HL-60 (cell line): ENCODE measurements at regions not wholly inside any gene's neighbourhood (a gene's known extent, or its start where the extent isn't known, plus 50 kb on each side); places are given as distances from the start of the nearest gene placed in this dataset.

Source experiments
- DNase-seq, 2 experiments: peaks; one replicate each; pipeline ENCODE4 v3.0.0-alpha.2; 2010 to 2020; ENCODE audit warnings: low read depth in 1 of 2, low spot score in 1 of 2
- H3K27ac ChIP-seq: fragments of 250-450 bp; sonication (Bioruptor Pico); replicated peaks from 2 replicates; pipeline ENCODE4 v1.5.1; 2020; ENCODE audit warnings: mild to moderate bottlenecking, moderate library complexity
- H3K27me3 ChIP-seq: fragments of 250-450 bp; sonication (Bioruptor Pico); 2 replicates; pipeline ENCODE4 v1.5.1; 2021; ENCODE audit warnings: mild to moderate bottlenecking, moderate library complexity; ENCODE audit not compliant: insufficient read depth, poor library complexity, severe bottlenecking
- H3K4me3 ChIP-seq: replicated peaks from 2 replicates; pipeline ENCODE4 v1.5.1; 2011; ENCODE audit warnings: mild to moderate bottlenecking, control low read depth, low read length; ENCODE audit not compliant: insufficient read depth
- GABPA ChIP-seq: IDR thresholded peaks from 2 replicates; pipeline ENCODE4 v1.6.1; 2012; ENCODE audit warnings: low read depth
- POLR2AphosphoS5 ChIP-seq: IDR thresholded peaks from 2 replicates; pipeline ENCODE4 v1.6.1; 2012; ENCODE audit warnings: low read depth
- SPI1 ChIP-seq: IDR thresholded peaks from 2 replicates; pipeline ENCODE4 v1.6.1; 2012; ENCODE audit warnings: low read depth, mild to moderate bottlenecking, borderline replicate concordance
- TF ChIP-seq, protein P1 (sequence below): IDR thresholded peaks from 2 replicates; pipeline ENCODE4 v1.6.1; 2012; ENCODE audit warnings: low read depth; ENCODE audit not compliant: insufficient replicate concordance
- TF ChIP-seq, protein P2 (sequence below): IDR thresholded peaks from one replicate; pipeline ENCODE4 v1.5.1; 2011; ENCODE audit warnings: low read length, control low read depth, inconsistent platforms; ENCODE audit not compliant: insufficient read depth

DNA sequence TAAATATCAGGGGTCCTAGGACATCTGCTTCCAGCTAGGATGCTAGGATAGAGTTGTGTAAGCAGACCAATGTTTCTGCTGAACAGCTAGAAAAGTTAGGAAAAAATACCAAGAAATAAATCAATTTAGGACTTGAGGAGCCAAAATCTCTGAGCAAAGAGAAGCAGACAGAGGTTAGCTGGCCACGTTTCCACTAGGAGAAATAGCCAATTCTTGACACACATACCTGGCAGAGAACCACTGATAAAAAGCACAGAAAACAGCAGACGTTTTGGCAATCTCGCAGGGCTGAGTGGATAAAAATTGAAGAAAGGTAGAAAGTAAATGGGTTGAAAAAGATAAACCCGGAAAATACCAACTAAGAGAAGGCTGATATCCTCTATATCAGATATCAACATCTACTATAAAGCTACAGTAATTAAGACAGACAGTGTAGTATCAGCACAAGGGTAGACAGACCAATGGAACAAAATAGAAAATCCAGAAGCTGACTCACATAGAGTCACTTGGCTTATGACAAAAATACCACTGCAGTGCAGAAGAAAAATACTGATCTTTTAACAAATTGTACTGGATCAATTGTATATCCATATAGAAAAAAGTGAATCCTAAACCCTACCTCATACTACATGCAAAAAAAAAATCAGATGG, 306.1 kb upstream of the KLHL29 start:
- Histone ChIP-seq H3K27ac (no peak overlapping the region), H3K4me3 (no peak overlapping the region), H3K27me3 (no peaks in the 10 kb centered on the region)
- TF ChIP-seq, protein P1, sequence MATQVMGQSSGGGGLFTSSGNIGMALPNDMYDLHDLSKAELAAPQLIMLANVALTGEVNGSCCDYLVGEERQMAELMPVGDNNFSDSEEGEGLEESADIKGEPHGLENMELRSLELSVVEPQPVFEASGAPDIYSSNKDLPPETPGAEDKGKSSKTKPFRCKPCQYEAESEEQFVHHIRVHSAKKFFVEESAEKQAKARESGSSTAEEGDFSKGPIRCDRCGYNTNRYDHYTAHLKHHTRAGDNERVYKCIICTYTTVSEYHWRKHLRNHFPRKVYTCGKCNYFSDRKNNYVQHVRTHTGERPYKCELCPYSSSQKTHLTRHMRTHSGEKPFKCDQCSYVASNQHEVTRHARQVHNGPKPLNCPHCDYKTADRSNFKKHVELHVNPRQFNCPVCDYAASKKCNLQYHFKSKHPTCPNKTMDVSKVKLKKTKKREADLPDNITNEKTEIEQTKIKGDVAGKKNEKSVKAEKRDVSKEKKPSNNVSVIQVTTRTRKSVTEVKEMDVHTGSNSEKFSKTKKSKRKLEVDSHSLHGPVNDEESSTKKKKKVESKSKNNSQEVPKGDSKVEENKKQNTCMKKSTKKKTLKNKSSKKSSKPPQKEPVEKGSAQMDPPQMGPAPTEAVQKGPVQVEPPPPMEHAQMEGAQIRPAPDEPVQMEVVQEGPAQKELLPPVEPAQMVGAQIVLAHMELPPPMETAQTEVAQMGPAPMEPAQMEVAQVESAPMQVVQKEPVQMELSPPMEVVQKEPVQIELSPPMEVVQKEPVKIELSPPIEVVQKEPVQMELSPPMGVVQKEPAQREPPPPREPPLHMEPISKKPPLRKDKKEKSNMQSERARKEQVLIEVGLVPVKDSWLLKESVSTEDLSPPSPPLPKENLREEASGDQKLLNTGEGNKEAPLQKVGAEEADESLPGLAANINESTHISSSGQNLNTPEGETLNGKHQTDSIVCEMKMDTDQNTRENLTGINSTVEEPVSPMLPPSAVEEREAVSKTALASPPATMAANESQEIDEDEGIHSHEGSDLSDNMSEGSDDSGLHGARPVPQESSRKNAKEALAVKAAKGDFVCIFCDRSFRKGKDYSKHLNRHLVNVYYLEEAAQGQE: no peak
- TF ChIP-seq POLR2AphosphoS5: no peak
- TF ChIP-seq, protein P2, sequence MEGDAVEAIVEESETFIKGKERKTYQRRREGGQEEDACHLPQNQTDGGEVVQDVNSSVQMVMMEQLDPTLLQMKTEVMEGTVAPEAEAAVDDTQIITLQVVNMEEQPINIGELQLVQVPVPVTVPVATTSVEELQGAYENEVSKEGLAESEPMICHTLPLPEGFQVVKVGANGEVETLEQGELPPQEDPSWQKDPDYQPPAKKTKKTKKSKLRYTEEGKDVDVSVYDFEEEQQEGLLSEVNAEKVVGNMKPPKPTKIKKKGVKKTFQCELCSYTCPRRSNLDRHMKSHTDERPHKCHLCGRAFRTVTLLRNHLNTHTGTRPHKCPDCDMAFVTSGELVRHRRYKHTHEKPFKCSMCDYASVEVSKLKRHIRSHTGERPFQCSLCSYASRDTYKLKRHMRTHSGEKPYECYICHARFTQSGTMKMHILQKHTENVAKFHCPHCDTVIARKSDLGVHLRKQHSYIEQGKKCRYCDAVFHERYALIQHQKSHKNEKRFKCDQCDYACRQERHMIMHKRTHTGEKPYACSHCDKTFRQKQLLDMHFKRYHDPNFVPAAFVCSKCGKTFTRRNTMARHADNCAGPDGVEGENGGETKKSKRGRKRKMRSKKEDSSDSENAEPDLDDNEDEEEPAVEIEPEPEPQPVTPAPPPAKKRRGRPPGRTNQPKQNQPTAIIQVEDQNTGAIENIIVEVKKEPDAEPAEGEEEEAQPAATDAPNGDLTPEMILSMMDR: no peak
- no peak for TF ChIP-seq GABPA
- TF ChIP-seq SPI1: no peak
- no peak for DNase-seq

DNA sequence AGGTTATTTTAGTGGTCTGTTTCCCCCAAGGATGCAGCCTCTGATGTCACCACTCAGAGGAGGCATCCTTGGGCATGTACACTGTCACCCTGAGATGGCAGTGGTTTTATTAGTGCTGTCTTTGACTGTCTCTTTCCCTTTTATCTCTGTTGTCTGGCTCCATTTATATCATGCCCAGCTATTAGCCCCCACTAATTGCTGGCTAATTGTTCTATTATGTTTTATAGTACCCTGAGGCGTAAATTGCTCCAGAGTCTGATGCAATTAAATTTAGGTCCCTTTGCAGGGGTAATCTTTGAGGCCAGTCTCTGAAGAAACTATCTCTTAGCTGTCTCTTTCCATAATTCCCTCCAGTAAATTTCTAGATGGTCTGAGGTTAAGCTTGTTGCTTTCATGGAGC, 301.0 kb upstream of the KLHL29 start:
- TF ChIP-seq, protein P2: no peak
- TF ChIP-seq SPI1 (no peak), GABPA (no peak), POLR2AphosphoS5 (no peak)
- TF ChIP-seq, protein P1: no peak
- Histone ChIP-seq H3K27ac (no peak overlapping the region), H3K27me3 (no peaks in the 10 kb centered on the region), H3K4me3 (no peak overlapping the region)
- no peak for DNase-seq

DNA sequence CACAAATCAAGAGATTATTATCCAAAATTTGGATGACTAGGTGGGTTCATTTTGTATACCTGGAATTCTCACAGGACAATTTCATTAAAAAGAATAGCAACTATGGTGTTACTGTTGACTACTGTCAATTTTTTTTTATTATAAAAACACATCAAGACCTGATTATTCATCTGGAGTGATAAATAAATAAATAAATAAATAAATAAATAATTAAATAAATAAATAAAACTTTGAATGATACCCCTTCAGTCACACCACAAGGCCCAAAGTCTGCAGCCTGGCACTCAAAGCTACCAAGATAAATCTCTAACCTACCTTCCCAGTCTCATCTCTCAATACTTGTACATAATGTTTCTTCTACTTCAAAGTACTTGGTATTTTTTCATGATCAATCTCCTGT, 294.0 kb upstream of the KLHL29 start:
- DNase-seq: no peak
- no peaks in the 10 kb centered on the region for H3K27me3 ChIP-seq

More for the DNA sequence above, 294.0 kb upstream of the KLHL29 start:
- no peak for TF ChIP-seq SPI1
- TF ChIP-seq GABPA: no peak
- TF ChIP-seq, protein P2: no peak
- no peak for TF ChIP-seq POLR2AphosphoS5
- TF ChIP-seq, protein P1: no peak
- Histone ChIP-seq H3K4me3 (no peak overlapping the region), H3K27ac (no peak overlapping the region)
